Mesenchymal stem cell (in vitro differentiated cells and primary cell): ENCODE measurements at regions not wholly inside any gene's neighbourhood (a gene's known extent, or its start where the extent isn't known, plus 50 kb on each side); places are given as distances from the start of the nearest gene placed in this dataset.

Source experiments
- DNase-seq: peaks from one replicate; pipeline ENCODE4 v3.0.0-alpha.2; 2013
- H2AFZ ChIP-seq: one replicate; pipeline ENCODE4 v1.6.1; 2013; ENCODE audit warnings: low read depth, mild to moderate bottlenecking, control low read depth, inconsistent platforms, low read length, moderate library complexity
- H2AK5ac ChIP-seq: 2 replicates; pipeline ENCODE4 v1.6.1; 2013; ENCODE audit warnings: low read length, moderate library complexity, mild to moderate bottlenecking, inconsistent platforms; ENCODE audit not compliant: severe bottlenecking
- H2BK120ac ChIP-seq: one replicate; pipeline ENCODE4 v1.6.1; 2013; ENCODE audit warnings: low read depth, mild to moderate bottlenecking, inconsistent platforms, low read length, moderate library complexity
- H2BK12ac ChIP-seq, 2 experiments: one replicate each; pipeline ENCODE4 v1.6.1; 2013; ENCODE audit warnings: inconsistent platforms in 2 of 2, low read length in 2 of 2, mild to moderate bottlenecking in 2 of 2, moderate library complexity in 2 of 2, control low read depth in 1 of 2
- H2BK15ac ChIP-seq: one replicate; pipeline ENCODE4 v1.6.1; 2013; ENCODE audit warnings: mild to moderate bottlenecking, low read depth, inconsistent platforms; ENCODE audit not compliant: poor library complexity, severe bottlenecking
- H2BK5ac ChIP-seq: 2 replicates; pipeline ENCODE4 v1.6.1; 2013; ENCODE audit warnings: low read depth, mild to moderate bottlenecking, low read length, control low read depth, inconsistent platforms; ENCODE audit not compliant: poor library complexity, severe bottlenecking
- H3K14ac ChIP-seq, 2 experiments: one replicate each; pipeline ENCODE4 v1.6.1; 2013; ENCODE audit warnings: inconsistent platforms in 2 of 2, low read length in 2 of 2, control low read depth in 1 of 2, mild to moderate bottlenecking in 1 of 2, moderate library complexity in 1 of 2
- H3K18ac ChIP-seq, 2 experiments: one replicate each; pipeline ENCODE4 v1.6.1; 2013; ENCODE audit warnings: inconsistent platforms in 2 of 2, low read length in 2 of 2, control low read depth in 1 of 2, low read depth in 1 of 2, mild to moderate bottlenecking in 1 of 2
- H3K23ac ChIP-seq, 2 experiments: one replicate each; pipeline ENCODE4 v1.6.1; 2013; ENCODE audit warnings: inconsistent platforms in 2 of 2, low read length in 2 of 2, mild to moderate bottlenecking in 2 of 2, moderate library complexity in 2 of 2, control low read depth in 1 of 2
- H3K27ac ChIP-seq: 2 replicates; pipeline ENCODE4 v1.5.1; 2013; ENCODE audit warnings: mild to moderate bottlenecking, moderate library complexity, low read length, control low read depth, inconsistent platforms; ENCODE audit not compliant: poor library complexity, severe bottlenecking
- H3K27me3 ChIP-seq, 2 experiments: 2 replicates each; pipeline versions ENCODE4 v1.6.1 to v1.7.0; 2013; ENCODE audit warnings: low read length in 2 of 2, mild to moderate bottlenecking in 2 of 2, moderate library complexity in 2 of 2, control low read depth in 1 of 2, inconsistent platforms in 1 of 2; ENCODE audit not compliant: control insufficient read depth in 1 of 2, insufficient read depth in 1 of 2
- H3K36me3 ChIP-seq, 2 experiments: 2 replicates each; pipeline versions ENCODE4 v1.6.1 to v1.7.0; 2013; ENCODE audit warnings: low read length in 2 of 2, control low read depth in 1 of 2, inconsistent platforms in 1 of 2, low read depth in 1 of 2, mild to moderate bottlenecking in 1 of 2; ENCODE audit not compliant: insufficient read depth in 2 of 2, control insufficient read depth in 1 of 2
- H3K4ac ChIP-seq, 2 experiments: one replicate each; pipeline ENCODE4 v1.6.1; 2013; ENCODE audit warnings: inconsistent platforms in 2 of 2, low read length in 2 of 2, mild to moderate bottlenecking in 2 of 2, moderate library complexity in 2 of 2, control low read depth in 1 of 2, low read depth in 1 of 2
- H3K4me1 ChIP-seq: 2 replicates; pipeline ENCODE4 v1.6.1; 2013; ENCODE audit warnings: low read depth, low read length, control low read depth; ENCODE audit not compliant: control insufficient read depth, insufficient read depth
- H3K4me2 ChIP-seq: 2 replicates; pipeline ENCODE4 v1.6.1; 2013; ENCODE audit warnings: low read length, mild to moderate bottlenecking, inconsistent platforms; ENCODE audit not compliant: poor library complexity, severe bottlenecking
- H3K4me3 ChIP-seq, 2 experiments: 2 replicates each; pipeline versions ENCODE4 v1.5.1 to v1.7.0; 2013; ENCODE audit warnings: low read length in 2 of 2, mild to moderate bottlenecking in 2 of 2, control low read depth in 1 of 2, low read depth in 1 of 2; ENCODE audit not compliant: insufficient read depth in 1 of 2
- H3K79me1 ChIP-seq: replicated peaks from 2 replicates; pipeline ENCODE4 v1.6.1; 2013; ENCODE audit warnings: mild to moderate bottlenecking, control low read depth, low read length, inconsistent platforms; ENCODE audit not compliant: poor library complexity, severe bottlenecking
- H3K9ac ChIP-seq: 2 replicates; pipeline ENCODE4 v1.7.0; 2013; ENCODE audit warnings: mild to moderate bottlenecking, low read length, moderate library complexity
- H3K9me3 ChIP-seq: 2 replicates; pipeline ENCODE4 v1.7.0; 2013; ENCODE audit warnings: mild to moderate bottlenecking, low read length; ENCODE audit not compliant: control insufficient read depth
- H4K8ac ChIP-seq: one replicate; pipeline ENCODE4 v1.6.1; 2013; ENCODE audit warnings: inconsistent platforms, mild to moderate bottlenecking, low read length, moderate library complexity
- H4K91ac ChIP-seq: one replicate; pipeline ENCODE4 v1.6.1; 2013; ENCODE audit warnings: mild to moderate bottlenecking, low read length, inconsistent platforms
- WGBS: methylation state at CpG from one replicate; pipeline ENCODE4 v1.1.7; 2013; ENCODE audit warnings: mixed read lengths; 5-methylcytosine and 5-hydroxymethylcytosine counted together

DNA sequence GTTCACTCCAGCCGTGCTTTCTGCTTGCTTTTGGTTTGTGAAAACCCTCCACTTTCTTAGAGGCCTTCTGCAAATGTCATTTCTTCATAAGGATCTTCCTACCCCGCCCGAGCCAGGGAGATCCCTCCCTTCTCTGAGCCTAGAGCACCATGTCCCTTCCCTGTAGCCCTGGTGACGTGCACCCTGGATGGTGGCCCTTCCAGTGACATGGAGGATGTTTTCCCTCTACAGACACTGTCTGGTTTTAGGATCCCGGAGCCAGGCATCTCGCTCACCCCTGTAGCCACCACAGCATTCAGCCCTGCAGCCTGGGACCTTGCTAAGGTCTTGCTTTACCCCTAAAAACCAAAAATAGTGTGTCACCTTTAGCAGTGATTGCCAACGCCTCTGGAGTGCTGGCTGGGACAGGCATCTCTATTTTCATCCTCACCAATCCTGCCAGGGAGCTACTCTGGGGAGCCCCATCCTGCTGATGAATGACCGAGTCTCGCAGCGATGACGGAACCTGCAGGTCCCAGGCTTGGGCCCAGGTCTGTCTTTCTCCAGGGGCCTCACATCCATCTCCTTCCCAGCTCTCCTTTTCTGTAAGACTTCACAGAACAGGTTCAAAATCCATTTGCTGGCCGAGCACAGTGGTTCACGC lies 394.1 kb upstream of the TNRC6C start:
- Histone ChIP-seq H3K4me1 (no peaks in the 10 kb centered on the region), H2BK5ac (no peak overlapping the region), H3K14ac (no peak overlapping the region), H3K27ac (no peak overlapping the region), H3K4ac (no peak overlapping the region), H4K91ac (no peak overlapping the region), H3K4me2 (no peak overlapping the region), H3K27me3 (peaks cover 28 to 69% of the 10 kb centered on the region in 2 experiments), H3K79me1 (no peaks in the 10 kb centered on the region), H2BK120ac (no peak overlapping the region), H3K9me3 (no peaks in the 10 kb centered on the region), H3K4me3 (no peak overlapping the region), H3K23ac (no peak overlapping the region), H3K18ac (no peak overlapping the region), H2BK15ac (no peak overlapping the region), H2BK12ac (no peak overlapping the region), H3K36me3 (no peaks in the 10 kb centered on the region), H2AK5ac (no peak overlapping the region), H2AFZ (no peak overlapping the region), H4K8ac (no peak overlapping the region), H3K9ac (no peak overlapping the region)
- DNase-seq, result no peak
- WGBS, result 87% methylated on average over 13 of the region's 13 CpGs

DNA sequence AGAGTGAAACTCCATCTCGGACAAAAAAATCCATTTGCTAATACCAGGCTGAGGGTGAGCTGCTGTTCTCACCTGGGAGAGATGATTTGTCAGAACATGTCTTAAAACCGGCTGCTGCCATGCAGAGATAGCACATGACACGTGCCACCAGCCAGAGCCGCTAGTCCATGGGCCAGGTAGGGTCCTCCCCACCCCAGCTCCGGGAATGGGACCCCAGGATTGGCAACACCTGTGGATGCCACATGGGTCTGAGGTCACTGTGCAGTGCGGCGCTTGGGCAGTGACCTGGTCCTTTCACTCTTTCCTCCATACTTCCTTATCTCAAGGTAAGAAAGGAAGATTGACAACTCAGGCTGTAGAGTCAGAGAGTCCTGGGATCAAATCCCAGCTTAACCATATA lies 393.3 kb upstream of the TNRC6C start:
- H4K8ac ChIP-seq, result no peak overlapping the region
- no peak overlapping the region for H3K27ac ChIP-seq
- no peak overlapping the region for H3K4me2 ChIP-seq
- no peak overlapping the region for H3K4me3 ChIP-seq
- H2BK5ac ChIP-seq, result no peak overlapping the region
- no peak overlapping the region for H3K4ac ChIP-seq
- H2BK120ac ChIP-seq, result no peak overlapping the region
- no peaks in the 10 kb centered on the region for H3K4me1 ChIP-seq
- H2AK5ac ChIP-seq, result no peak overlapping the region
- H2BK15ac ChIP-seq, result no peak overlapping the region
- no peak overlapping the region for H3K23ac ChIP-seq
- no peak overlapping the region for H4K91ac ChIP-seq
- no peak overlapping the region for H3K14ac ChIP-seq
- H2AFZ ChIP-seq, result no peak overlapping the region
- no peak overlapping the region for H3K18ac ChIP-seq
- H2BK12ac ChIP-seq, result no peak overlapping the region
- H3K9ac ChIP-seq, result no peak overlapping the region
- H3K79me1 ChIP-seq, result no peaks in the 10 kb centered on the region
- H3K27me3 ChIP-seq, result peaks cover 21 to 69% of the 10 kb centered on the region in 2 experiments
- H3K9me3 ChIP-seq, result no peaks in the 10 kb centered on the region
- 81% methylated on average over 5 of the region's 7 CpGs for WGBS
- H3K36me3 ChIP-seq, result no peaks in the 10 kb centered on the region
- no peak for DNase-seq

DNA sequence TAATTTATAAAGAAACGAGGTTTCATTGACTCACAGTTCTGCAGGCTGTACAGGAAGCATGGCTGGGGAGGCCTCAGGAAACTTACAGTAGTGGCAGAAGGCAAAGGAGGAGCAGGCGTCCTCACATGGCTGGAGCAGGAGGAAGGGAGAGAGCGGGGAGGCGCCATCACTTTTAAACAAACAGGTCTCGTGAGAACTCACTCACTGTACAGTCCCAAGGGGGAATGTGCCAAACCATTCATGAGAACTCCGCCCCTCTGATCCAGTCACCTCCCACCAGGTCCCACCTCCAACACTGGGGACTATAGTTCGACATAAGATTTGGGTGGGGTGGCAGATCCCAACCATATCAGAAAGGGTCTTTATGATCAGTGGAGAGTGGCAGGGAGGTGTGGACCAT lies 392.4 kb upstream of the TNRC6C start:
- WGBS, result 67% methylated on average over 3 of the region's 7 CpGs
- no peak overlapping the region for H3K4me3 ChIP-seq
- H3K23ac ChIP-seq, result no peak overlapping the region

DNA sequence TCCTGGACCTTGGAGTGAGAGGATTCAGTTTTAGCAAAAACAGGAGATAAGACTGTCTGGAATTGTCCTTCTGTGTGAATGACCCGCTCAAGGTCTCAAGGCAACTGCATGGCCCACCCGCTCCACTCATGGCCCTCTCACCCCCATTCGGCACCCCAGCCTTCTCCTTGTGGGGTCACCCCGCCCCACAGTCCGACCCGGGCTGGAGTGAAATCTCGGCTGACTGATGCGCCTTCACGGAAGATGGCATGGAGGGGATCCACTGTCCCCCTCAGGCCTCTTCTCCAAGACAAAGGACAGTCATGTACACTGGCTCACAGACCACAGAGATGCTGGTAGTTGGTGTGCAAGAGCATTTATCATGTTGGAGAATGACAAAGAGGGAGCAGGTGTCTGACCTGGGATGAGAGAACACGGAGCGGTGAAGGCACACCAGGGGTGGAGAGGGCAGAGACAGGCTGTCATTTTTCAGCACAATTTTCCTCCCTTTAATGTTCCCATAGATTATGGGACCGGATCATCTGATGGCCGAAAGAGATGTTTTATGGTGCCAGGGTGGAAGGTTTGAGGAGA lies 391.9 kb upstream of the TNRC6C start:
- peaks cover 23 to 77% of the 10 kb centered on the region in 2 experiments for H3K27me3 ChIP-seq
- no peaks in the 10 kb centered on the region for H3K9me3 ChIP-seq
- no peak overlapping the region for H2BK120ac ChIP-seq
- no peak overlapping the region for H3K14ac ChIP-seq
- WGBS, result 94% methylated on average over 13 of the region's 13 CpGs
- no peak overlapping the region for H3K23ac ChIP-seq
- no peak overlapping the region for H4K8ac ChIP-seq
- H4K91ac ChIP-seq, result no peak overlapping the region
- H2BK5ac ChIP-seq, result no peak overlapping the region
- H3K18ac ChIP-seq, result no peak overlapping the region
- H3K4ac ChIP-seq, result no peak overlapping the region
- H3K36me3 ChIP-seq, result no peaks in the 10 kb centered on the region
- no peak overlapping the region for H2AFZ ChIP-seq
- no peak overlapping the region for H2BK12ac ChIP-seq
- H3K79me1 ChIP-seq, result no peaks in the 10 kb centered on the region
- H3K4me2 ChIP-seq, result no peak overlapping the region
- H3K4me1 ChIP-seq, result no peaks in the 10 kb centered on the region
- no peak overlapping the region for H3K9ac ChIP-seq
- no peak overlapping the region for H2BK15ac ChIP-seq
- no peak overlapping the region for H2AK5ac ChIP-seq
- no peak for DNase-seq
- H3K4me3 ChIP-seq, result no peak overlapping the region
- H3K27ac ChIP-seq, result no peak overlapping the region

More for the DNA sequence above, 392.4 kb upstream of the TNRC6C start:
- H4K91ac ChIP-seq, result no peak overlapping the region
- no peak for DNase-seq
- peaks cover 22 to 72% of the 10 kb centered on the region in 2 experiments for H3K27me3 ChIP-seq
- H3K4me2 ChIP-seq, result no peak overlapping the region
- no peak overlapping the region for H2BK5ac ChIP-seq
- no peaks in the 10 kb centered on the region for H3K9me3 ChIP-seq
- no peak overlapping the region for H2BK120ac ChIP-seq
- no peak overlapping the region for H2BK15ac ChIP-seq
- H3K14ac ChIP-seq, result no peak overlapping the region
- no peak overlapping the region for H3K9ac ChIP-seq
- H3K79me1 ChIP-seq, result no peaks in the 10 kb centered on the region
- H3K18ac ChIP-seq, result no peak overlapping the region
- H3K4ac ChIP-seq, result no peak overlapping the region
- no peak overlapping the region for H2AFZ ChIP-seq
- H3K4me1 ChIP-seq, result no peaks in the 10 kb centered on the region
- H3K36me3 ChIP-seq, result no peaks in the 10 kb centered on the region
- no peak overlapping the region for H4K8ac ChIP-seq
- H3K27ac ChIP-seq, result no peak overlapping the region
- no peak overlapping the region for H2AK5ac ChIP-seq
- no peak overlapping the region for H2BK12ac ChIP-seq
